Keratinocyte (primary cell): ENCODE measurements at regions not wholly inside any gene's neighbourhood (a gene's known extent, or its start where the extent isn't known, plus 50 kb on each side); places are given as distances from the start of the nearest gene placed in this dataset.

Source experiments
- DNase-seq: peaks from one replicate; pipeline ENCODE4 v3.0.0-alpha.2; 2011; ENCODE audit warnings: low read depth, missing footprints, low spot score
- FAIRE-seq: peaks from 2 replicates; lab custom pipeline; 2011; peaks lifted over from hg19 to GRCh38; lab: Jason Lieb, UNC
- H2AFZ ChIP-seq: 2 replicates; pipeline ENCODE4 v1.6.0; 2012; ENCODE audit warnings: low read length, control low read depth, inconsistent platforms; ENCODE audit not compliant: control insufficient read depth
- H3K27ac ChIP-seq: 2 replicates; pipeline ENCODE4 v1.5.1; 2011; ENCODE audit warnings: low read length; ENCODE audit not compliant: control insufficient read depth, insufficient read depth
- H3K27me3 ChIP-seq: 3 replicates; pipeline ENCODE4 v1.6.0; 2011; ENCODE audit warnings: low read length; ENCODE audit not compliant: control insufficient read depth, insufficient read depth; ENCODE audit errors: extremely low read depth
- H3K36me3 ChIP-seq, 2 experiments: 2 replicates in 1 of 2; 3 replicates in 1 of 2; pipeline ENCODE4 v1.5.1; 2011; ENCODE audit warnings: low read length in 2 of 2, mild to moderate bottlenecking in 1 of 2; ENCODE audit not compliant: control insufficient read depth in 2 of 2, insufficient read depth in 2 of 2; ENCODE audit errors: extremely low read depth in 1 of 2
- H3K4me1 ChIP-seq: 3 replicates; pipeline ENCODE4 v1.5.1; 2011; ENCODE audit warnings: low read length; ENCODE audit not compliant: control insufficient read depth, insufficient read depth; ENCODE audit errors: extremely low read depth
- H3K4me2 ChIP-seq: 3 replicates; pipeline ENCODE4 v1.6.0; 2011; ENCODE audit warnings: low read depth, low read length; ENCODE audit not compliant: control insufficient read depth, insufficient read depth; ENCODE audit errors: extremely low read depth
- H3K4me3 ChIP-seq, 3 experiments: fragments of 200-600 bp in 1 of 3; sonication (generic) in 1 of 3; 2 replicates in 2 of 3; 3 replicates in 1 of 3; pipeline ENCODE4 v1.5.1; 2011 to 2016; ENCODE audit warnings: low read length in 3 of 3, mild to moderate bottlenecking in 3 of 3, control low read depth in 2 of 3, inconsistent platforms in 1 of 3, low read depth in 1 of 3, mixed read lengths in 1 of 3, mixed run types in 1 of 3, moderate library complexity in 1 of 3; ENCODE audit not compliant: control insufficient read depth in 2 of 3, insufficient read depth in 2 of 3; ENCODE audit errors: extremely low read depth in 1 of 3
- H3K79me2 ChIP-seq: 2 replicates; pipeline ENCODE4 v1.6.0; 2012; ENCODE audit warnings: low read length; ENCODE audit not compliant: control insufficient read depth, insufficient read depth
- H3K9ac ChIP-seq: 3 replicates; pipeline ENCODE4 v1.6.0; 2011; ENCODE audit warnings: low read length; ENCODE audit not compliant: control insufficient read depth, insufficient read depth; ENCODE audit errors: extremely low read depth
- H3K9me1 ChIP-seq: 3 replicates; pipeline ENCODE4 v1.6.0; 2011; ENCODE audit warnings: low read length; ENCODE audit not compliant: control insufficient read depth, insufficient read depth; ENCODE audit errors: extremely low read depth
- H3K9me3 ChIP-seq: 2 replicates; pipeline ENCODE4 v1.5.1; 2012; ENCODE audit warnings: low read depth, low read length; ENCODE audit not compliant: control insufficient read depth
- H4K20me1 ChIP-seq: 3 replicates; pipeline ENCODE4 v1.6.0; 2011; ENCODE audit warnings: low read length; ENCODE audit not compliant: control insufficient read depth, insufficient read depth; ENCODE audit errors: extremely low read depth
- CTCF ChIP-seq, 3 experiments: IDR thresholded peaks in 1 of 3; conservative IDR thresholded peaks in 1 of 3; optimal IDR thresholded peaks in 1 of 3; 2 replicates in 2 of 3; 3 replicates in 1 of 3; pipeline versions ENCODE3 to v1.5.1; 2011; ENCODE audit warnings: low read length in 3 of 3, mild to moderate bottlenecking in 3 of 3, moderate library complexity in 2 of 3, control low read depth in 1 of 3, inconsistent platforms in 1 of 3; ENCODE audit not compliant: insufficient read depth in 2 of 3; ENCODE audit errors: extremely low read depth in 1 of 3
- EZH2 ChIP-seq: IDR thresholded peaks from one replicate; pipeline ENCODE4 v1.6.1; 2012; ENCODE audit warnings: inconsistent platforms, mild to moderate bottlenecking, low read length, moderate library complexity
- dilution Hi-C: fragments of 300-500 bp; cut with MboI; formaldehyde crosslinking; loops from one replicate; pipeline ENCODE4 v1.7.0; 2020; ENCODE audit warnings: low sequenced_read_pairs; ENCODE audit not compliant: extremely low pct_ligation_motif_present

- H3K9ac ChIP-seq = no peak overlapping the region
- H3K79me2 ChIP-seq = no peaks in the 10 kb centered on the region
- no peak for DNase-seq
- H3K4me1 ChIP-seq = no peaks in the 10 kb centered on the region
- no peak overlapping the region for H3K4me2 ChIP-seq
- no peaks in the 10 kb centered on the region for H3K36me3 ChIP-seq
- dilution Hi-C loops = no loop called here
- no peaks in the 10 kb centered on the region for H3K9me1 ChIP-seq
- TF ChIP-seq CTCF (optimal IDR thresholded peaks at IDR 0.05 in 1 of 3, IDR thresholded peaks at IDR 0.05 in 1 of 3, conservative IDR thresholded peaks at IDR 0.05 in 1 of 3; ENCODE audit: extremely low read depth in 1 of 3, insufficient read depth in 2 of 3, low read length in 3 of 3) (no peak), EZH2 (no peak)
- no peak overlapping the region for H3K27ac ChIP-seq
- no peak overlapping the region for H2AFZ ChIP-seq
- no peak for FAIRE-seq
- H4K20me1 ChIP-seq = no peaks in the 10 kb centered on the region
- no peak overlapping the region for H3K4me3 ChIP-seq
- H3K27me3 ChIP-seq = no peaks in the 10 kb centered on the region
- H3K9me3 ChIP-seq = peaks cover 7% of the 10 kb centered on the region
These were observed 317.6 kb downstream of the ALG10 start for GRCh38 chr12:34339922-34340321.

GRCh38 chr12:34340534-34341361 is 318.5 kb downstream of the ALG10 start:
- Histone ChIP-seq H3K4me2 (no peak overlapping the region), H3K9ac (no peak overlapping the region), H3K36me3 (no peaks in the 10 kb centered on the region), H3K4me3 (no peak overlapping the region), H3K27me3 (no peaks in the 10 kb centered on the region), H3K9me1 (no peaks in the 10 kb centered on the region), H2AFZ (no peak overlapping the region), H3K79me2 (no peaks in the 10 kb centered on the region), H3K9me3 (peaks cover 7% of the 10 kb centered on the region), H3K27ac (no peak overlapping the region), H4K20me1 (no peaks in the 10 kb centered on the region), H3K4me1 (no peaks in the 10 kb centered on the region)
- FAIRE-seq (no peak), DNase-seq (no peak)
- TF ChIP-seq EZH2 = no peak
- no peak for TF ChIP-seq CTCF (optimal IDR thresholded peaks at IDR 0.05 in 1 of 3, IDR thresholded peaks at IDR 0.05 in 1 of 3, conservative IDR thresholded peaks at IDR 0.05 in 1 of 3; ENCODE audit: extremely low read depth in 1 of 3, insufficient read depth in 2 of 3, low read length in 3 of 3)
- dilution Hi-C loops = no loop called here
